SU-DHL-6 (cell line): ENCODE measurements at regions not wholly inside any gene's neighbourhood (a gene's known extent, or its start where the extent isn't known, plus 50 kb on each side); places are given as distances from the start of the nearest gene placed in this dataset.

ENCODE experiments used
- CTCF ChIP-seq: fragments of 200-600 bp; sonication (generic); IDR thresholded peaks from one replicate; pipeline ENCODE4 v1.5.1; 2017; ENCODE audit warnings: antibody characterized with exemption, mild to moderate bottlenecking, low read length, moderate library complexity; ENCODE audit not compliant: insufficient read depth, poor library complexity, severe bottlenecking
- EZH2phosphoT487 ChIP-seq: fragments of 200-600 bp; sonication (generic), shearing (Covaris generic); conservative IDR thresholded peaks from 2 replicates; pipeline ENCODE4 v1.6.1; 2018; ENCODE audit warnings: mild to moderate bottlenecking, antibody characterized with exemption, low read length, moderate library complexity, mixed read lengths

- TF ChIP-seq EZH2phosphoT487: no peak
- TF ChIP-seq CTCF: no peak
Observed at GRCh38 chr10:120039826-120040225, 147.3 kb downstream of the SEC23IP start.
